ENCODE measurements at regions not wholly inside any gene's neighbourhood (a gene's known extent, or its start where the extent isn't known, plus 50 kb on each side); places are given as distances from the start of the nearest gene placed in this dataset.

DNA sequence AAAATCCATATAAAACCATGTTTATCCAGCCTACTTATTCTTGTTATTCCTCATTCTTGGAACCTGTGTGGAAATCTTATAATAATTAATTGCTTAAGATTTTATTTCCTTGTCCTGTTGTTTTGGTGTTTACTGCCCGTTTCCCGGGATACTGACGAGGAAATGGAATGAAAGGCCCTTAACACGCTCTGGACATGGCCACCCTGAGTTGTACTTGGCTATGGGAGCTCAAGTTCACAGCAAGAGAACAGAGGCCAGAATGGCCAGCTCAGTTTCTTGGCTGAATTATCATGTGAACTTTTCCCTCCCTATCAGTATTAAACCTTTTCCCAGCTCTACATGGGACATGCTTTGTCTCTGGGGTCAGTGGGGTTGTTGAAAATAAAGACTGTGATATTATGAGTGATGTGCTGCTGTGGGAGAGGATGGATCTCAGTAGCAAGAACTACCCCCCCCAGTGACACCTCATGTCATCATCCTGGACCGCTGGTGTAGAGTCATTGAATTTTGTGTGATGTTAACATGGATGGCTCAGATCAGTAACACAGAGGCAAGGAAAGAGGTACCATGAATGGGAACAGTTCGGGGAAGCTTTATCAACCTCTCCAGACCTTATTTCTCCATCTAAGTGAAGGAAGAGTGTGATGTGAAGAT is 87.0 kb upstream of the IGFBP3 start:
- no peak overlapping the region for H3K4me3 ChIP-seq
- no peak overlapping the region for H3K27ac ChIP-seq
- no peak for DNase-seq (ENCODE audit: low spot score)
- TF ChIP-seq, protein P1, sequence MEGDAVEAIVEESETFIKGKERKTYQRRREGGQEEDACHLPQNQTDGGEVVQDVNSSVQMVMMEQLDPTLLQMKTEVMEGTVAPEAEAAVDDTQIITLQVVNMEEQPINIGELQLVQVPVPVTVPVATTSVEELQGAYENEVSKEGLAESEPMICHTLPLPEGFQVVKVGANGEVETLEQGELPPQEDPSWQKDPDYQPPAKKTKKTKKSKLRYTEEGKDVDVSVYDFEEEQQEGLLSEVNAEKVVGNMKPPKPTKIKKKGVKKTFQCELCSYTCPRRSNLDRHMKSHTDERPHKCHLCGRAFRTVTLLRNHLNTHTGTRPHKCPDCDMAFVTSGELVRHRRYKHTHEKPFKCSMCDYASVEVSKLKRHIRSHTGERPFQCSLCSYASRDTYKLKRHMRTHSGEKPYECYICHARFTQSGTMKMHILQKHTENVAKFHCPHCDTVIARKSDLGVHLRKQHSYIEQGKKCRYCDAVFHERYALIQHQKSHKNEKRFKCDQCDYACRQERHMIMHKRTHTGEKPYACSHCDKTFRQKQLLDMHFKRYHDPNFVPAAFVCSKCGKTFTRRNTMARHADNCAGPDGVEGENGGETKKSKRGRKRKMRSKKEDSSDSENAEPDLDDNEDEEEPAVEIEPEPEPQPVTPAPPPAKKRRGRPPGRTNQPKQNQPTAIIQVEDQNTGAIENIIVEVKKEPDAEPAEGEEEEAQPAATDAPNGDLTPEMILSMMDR (IDR thresholded peaks at IDR 0.05), result no peak

DNA sequence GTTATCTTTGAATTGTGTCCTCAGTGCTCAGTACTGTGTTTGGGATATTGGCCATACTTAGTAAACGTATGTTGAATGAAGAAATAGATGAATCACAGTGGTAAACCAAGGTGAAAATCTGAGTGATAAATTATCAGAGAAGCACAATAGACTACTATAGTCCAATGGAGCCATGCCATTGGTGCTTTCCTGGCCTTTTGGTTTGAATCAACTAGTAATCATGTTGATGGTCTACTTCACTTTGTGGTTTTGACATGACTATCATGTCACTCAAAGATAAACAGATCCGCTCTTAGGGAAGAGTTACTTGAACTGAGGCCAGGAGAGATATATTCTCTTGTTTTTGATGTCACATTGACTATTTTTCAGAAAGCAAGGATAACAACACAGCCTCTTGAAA is 86.1 kb upstream of the IGFBP3 start:
- no peak overlapping the region for H3K27ac ChIP-seq
- DNase-seq (ENCODE audit: low spot score), result no peak
- TF ChIP-seq, protein P1 (IDR thresholded peaks at IDR 0.05), result no peak
- no peak overlapping the region for H3K4me3 ChIP-seq

DNA sequence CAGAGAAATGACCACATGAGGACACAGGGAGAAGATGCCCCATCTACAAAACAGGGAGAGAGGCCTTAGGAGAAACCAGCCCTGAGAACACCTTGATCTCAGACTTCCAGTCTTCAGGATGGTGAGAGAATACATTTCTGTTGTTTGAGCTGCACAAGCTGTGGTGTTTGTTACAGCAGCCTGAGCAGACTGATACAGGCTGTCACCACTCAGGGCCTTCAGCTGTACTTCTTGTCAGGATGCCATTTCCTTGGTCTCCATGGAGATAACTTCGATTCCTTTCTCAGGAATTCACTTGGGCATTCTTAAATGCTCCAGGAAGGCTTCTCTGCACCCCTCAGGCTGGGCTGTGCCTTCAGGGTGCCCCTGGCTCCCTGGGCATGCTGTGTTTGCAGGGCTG is 85.7 kb upstream of the IGFBP3 start:
- Histone ChIP-seq H3K4me3 (no peak overlapping the region), H3K27ac (no peak overlapping the region)
- no peak for DNase-seq (ENCODE audit: low spot score)
- TF ChIP-seq, protein P1 (IDR thresholded peaks at IDR 0.05), result no peak

DNA sequence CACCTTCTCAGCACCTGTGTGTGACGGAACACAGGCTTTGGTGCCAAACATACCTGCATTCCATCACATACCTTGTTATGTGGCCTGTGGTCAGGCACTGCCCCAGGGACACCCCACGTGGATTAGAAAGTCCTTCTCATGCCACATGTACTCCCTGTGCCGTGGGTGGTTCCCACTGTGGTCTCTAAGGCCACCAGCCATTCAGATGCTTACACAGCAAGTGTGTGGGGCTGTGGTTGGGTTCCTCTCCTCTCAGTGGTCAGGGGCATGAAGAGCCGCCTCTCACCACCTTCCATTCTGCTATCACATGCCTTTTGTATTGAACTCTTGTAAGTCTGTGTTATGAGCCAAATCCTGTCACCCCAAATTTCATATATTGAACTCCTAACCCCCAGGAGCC is 85.1 kb upstream of the IGFBP3 start:
- H3K4me3 ChIP-seq, result no peak overlapping the region
- no peak overlapping the region for H3K27ac ChIP-seq
- no peak for DNase-seq (ENCODE audit: low spot score)
- TF ChIP-seq, protein P1 (IDR thresholded peaks at IDR 0.05), result no peak

DNA sequence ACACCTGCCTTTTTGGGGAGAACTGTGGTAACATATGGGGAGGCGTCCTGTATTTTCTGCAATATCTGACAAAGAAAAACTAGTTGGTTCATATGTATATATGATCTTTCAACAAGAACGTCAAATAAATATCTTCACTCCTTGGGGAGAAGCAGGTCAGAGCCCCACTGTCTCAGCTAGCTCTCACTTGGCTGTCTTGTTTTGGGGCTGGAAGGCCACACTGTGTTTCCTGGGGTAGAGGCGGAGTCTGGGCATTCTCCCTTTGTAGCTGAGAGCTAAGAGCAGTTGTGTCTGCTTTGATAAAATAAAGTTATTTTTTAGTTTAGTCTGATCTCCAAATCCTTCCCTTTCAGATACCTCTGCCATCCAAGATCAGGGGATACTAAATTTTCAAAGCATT is 83.9 kb upstream of the IGFBP3 start:
- TF ChIP-seq, protein P1 (IDR thresholded peaks at IDR 0.05), result no peak
- Histone ChIP-seq H3K27ac (no peak overlapping the region), H3K4me3 (no peak overlapping the region)
- DNase-seq (ENCODE audit: low spot score), result no peak

DNA sequence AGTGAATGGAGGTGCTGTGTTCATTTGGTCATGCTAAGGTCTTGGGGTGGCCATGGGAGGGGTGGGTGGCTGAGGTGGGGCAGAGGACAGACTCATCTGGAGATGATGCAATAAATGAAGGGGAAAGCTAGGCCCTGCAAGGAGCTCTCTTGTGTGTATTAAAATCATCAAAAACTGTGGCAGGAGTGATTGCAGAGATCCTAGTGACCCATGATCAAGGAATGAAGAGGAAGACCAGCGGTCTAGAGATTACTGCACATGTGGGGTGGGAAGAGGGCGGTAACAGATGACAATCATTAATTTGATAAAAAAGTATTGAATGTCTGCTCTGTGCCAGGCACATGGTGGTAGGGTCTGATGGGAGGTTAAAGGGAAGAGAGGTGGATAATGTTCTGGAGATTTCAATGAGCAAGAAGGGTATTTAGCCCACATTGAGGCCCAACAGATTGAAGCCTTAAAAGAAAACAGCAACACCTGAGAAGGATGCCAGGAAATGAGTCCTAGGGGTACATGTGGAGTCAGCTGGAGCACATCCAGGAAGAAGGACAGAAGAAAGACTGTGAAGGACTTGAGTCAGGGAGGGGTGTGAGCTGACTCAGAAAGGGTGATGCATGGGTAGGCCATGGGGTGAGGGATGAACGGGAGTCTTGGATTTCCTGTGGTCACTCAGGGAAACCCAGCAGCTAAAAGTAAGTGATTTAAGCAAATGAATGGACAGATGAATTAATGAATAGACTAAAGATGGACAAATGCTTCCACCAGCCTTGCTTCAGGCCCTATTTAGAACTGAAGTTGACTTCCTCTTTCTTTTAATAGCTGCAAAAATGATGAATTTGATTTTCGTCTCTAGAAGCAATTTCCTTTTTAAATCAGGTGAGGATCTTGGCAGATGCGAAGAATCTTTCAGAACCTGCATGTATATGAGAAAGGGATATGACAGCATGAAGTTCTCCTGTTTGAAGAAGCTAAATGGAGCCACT is 83.1 kb upstream of the IGFBP3 start:
- Histone ChIP-seq H3K4me3 (no peak overlapping the region), H3K27ac (no peak overlapping the region)
- no peak for DNase-seq (ENCODE audit: low spot score)
- TF ChIP-seq, protein P1 (IDR thresholded peaks at IDR 0.05), result no peak
